DND-41 (cell line): ENCODE measurements at regions not wholly inside any gene's neighbourhood (a gene's known extent, or its start where the extent isn't known, plus 50 kb on each side); places are given as distances from the start of the nearest gene placed in this dataset.

Source experiments
- CTCF ChIP-seq: IDR thresholded peaks from 2 replicates; pipeline ENCODE4 v1.5.1; 2012; ENCODE audit warnings: borderline replicate concordance, low read length, moderate library complexity, mild to moderate bottlenecking; ENCODE audit not compliant: poor library complexity, severe bottlenecking; ENCODE audit errors: extremely low read depth
- EZH2 ChIP-seq: IDR thresholded peaks from 3 replicates; pipeline ENCODE4 v1.6.1; 2012; ENCODE audit warnings: borderline replicate concordance, low read depth, mild to moderate bottlenecking, moderate library complexity, low read length, inconsistent platforms; ENCODE audit not compliant: severe bottlenecking

- TF ChIP-seq CTCF: no peak
- TF ChIP-seq EZH2: no peak
These were observed 319.4 kb upstream of the STAC start for GRCh38 chr3:36060950-36061349.
